GM19397 (cell line): ENCODE measurements at regions not wholly inside any gene's neighbourhood (a gene's known extent, or its start where the extent isn't known, plus 50 kb on each side); places are given as distances from the start of the nearest gene placed in this dataset.
A peak's percentile ranks its signal among the peaks of the same experiment; 100 is the strongest.
"Not testable (repeated sequence)": the region's sequence is repeated elsewhere in the genome, so short reads cannot be mapped to it uniquely, and the experiment has no call there.

Experiments used
- ATAC-seq: cut with Tn5 transposase; IDR thresholded peaks from one replicate; pipeline ENCODE4 v1.9.1; 2021; ENCODE audit warnings: mild to moderate bottlenecking, moderate library complexity; ENCODE audit not compliant: unreplicated experiment

- no peak for ATAC-seq
Observed at GRCh38 chr7:149607683-149608082, 110.1 kb upstream of the ZNF746 start.

- ATAC-seq: no peak
Observed at GRCh38 chr7:149606826-149607225, 109.2 kb upstream of the ZNF746 start.

- ATAC-seq: no peak
Observed at GRCh38 chr7:149605696-149606095, 108.1 kb upstream of the ZNF746 start.

- ATAC-seq: no peak
Observed at GRCh38 chr7:149604521-149604920, 106.9 kb upstream of the ZNF746 start.

GRCh38 chr7:149600669-149601330 is 103.2 kb upstream of the ZNF746 start:
- peak; percentile 91 for ATAC-seq

GRCh38 chr7:149599636-149600206 is 102.1 kb upstream of the ZNF746 start:
- ATAC-seq: no peak

GRCh38 chr7:149598721-149599308 is 101.2 kb upstream of the ZNF746 start:
- ATAC-seq: no peak

- ATAC-seq: not testable (repeated sequence)
Observed at GRCh38 chr7:149597789-149598188, 100.2 kb upstream of the ZNF746 start.

GRCh38 chr7:149595541-149595940 is 97.9 kb upstream of the ZNF746 start:
- ATAC-seq: no peak

GRCh38 chr7:149595078-149595477 is 97.5 kb upstream of the ZNF746 start:
- no peak for ATAC-seq

- no peak for ATAC-seq
Observed at GRCh38 chr7:149588930-149589329, 91.3 kb upstream of the ZNF746 start.

- no peak for ATAC-seq
Observed at GRCh38 chr7:149586646-149587645, 89.3 kb upstream of the ZNF746 start.

- no peak for ATAC-seq
Observed at GRCh38 chr7:149584530-149584929, 86.9 kb upstream of the ZNF746 start.

GRCh38 chr7:149584009-149584408 is 86.4 kb upstream of the ZNF746 start:
- no peak for ATAC-seq

GRCh38 chr7:149580328-149580727 is 82.7 kb upstream of the ZNF746 start:
- ATAC-seq: no peak

GRCh38 chr7:149579365-149579764 is 81.8 kb upstream of the ZNF746 start:
- ATAC-seq: not testable (repeated sequence)

GRCh38 chr7:149574428-149574827 is 76.8 kb upstream of the ZNF746 start:
- not testable (repeated sequence) for ATAC-seq

GRCh38 chr7:149573519-149573918 is 75.9 kb upstream of the ZNF746 start:
- no peak for ATAC-seq

GRCh38 chr7:149572920-149573319 is 75.3 kb upstream of the ZNF746 start:
- ATAC-seq: not testable (repeated sequence)

GRCh38 chr7:149570784-149571183 is 73.2 kb upstream of the ZNF746 start:
- ATAC-seq: no peak

- ATAC-seq: no peak
Observed at GRCh38 chr7:149569726-149570422, 72.3 kb upstream of the ZNF746 start.
